Panc1 (cell line): ENCODE measurements at regions not wholly inside any gene's neighbourhood (a gene's known extent, or its start where the extent isn't known, plus 50 kb on each side); places are given as distances from the start of the nearest gene placed in this dataset.

Source experiments
- ATAC-seq: fragments of 200-7000 bp; cut with Tn5 transposase; 2 replicates; pipeline ENCODE4 v1.9.1; 2020; ENCODE audit warnings: mild to moderate bottlenecking, moderate library complexity
- BruUV-seq: library from RNA; stranded (reverse); fragments of 400-500 nt; replicated peaks from 2 replicates; lab custom pipeline; 2021; lab: Mats Ljungman, UMichigan
- CTCF ChIA-PET: fragments of 300-600 bp; sonication (Branson Sonifier 250); formaldehyde crosslinking; loops from one replicate; lab custom pipeline; 2022; ENCODE audit warnings: antibody characterized with exemption; lab: Charles Lee
- POLR2A ChIA-PET: fragments of 300-600 bp; sonication (Branson Sonifier 250); formaldehyde crosslinking; loops from one replicate; lab custom pipeline; 2022; ENCODE audit warnings: antibody characterized with exemption; lab: Charles Lee
- DNase-seq: peaks from one replicate; pipeline ENCODE4 v3.0.0-alpha.2; 2010; ENCODE audit warnings: low read depth, low spot score
- H3K27ac ChIP-seq: 2 replicates; pipeline ENCODE4 v1.5.1; 2011; ENCODE audit warnings: mild to moderate bottlenecking, low read length, inconsistent platforms
- H3K27me3 ChIP-seq: fragments of 200-500 bp; sonication (Bioruptor generic); 2 replicates; pipeline ENCODE4 v1.6.0; 2014; ENCODE audit warnings: low read length, inconsistent platforms; ENCODE audit not compliant: control insufficient read depth, insufficient read depth
- H3K36me3 ChIP-seq: fragments of 200-500 bp; sonication (Bioruptor generic); 2 replicates; pipeline ENCODE4 v1.5.1; 2014; ENCODE audit warnings: inconsistent platforms, mild to moderate bottlenecking, low read length, moderate library complexity; ENCODE audit not compliant: control insufficient read depth, insufficient read depth
- H3K4me1 ChIP-seq: 2 replicates; pipeline ENCODE4 v1.5.1; 2011; ENCODE audit warnings: inconsistent platforms, mild to moderate bottlenecking, low read length, moderate library complexity; ENCODE audit not compliant: control insufficient read depth, insufficient read depth
- H3K4me3 ChIP-seq, 2 experiments: 2 replicates each; pipeline ENCODE4 v1.5.1; 2011 to 2012; ENCODE audit warnings: low read depth in 2 of 2, low read length in 2 of 2, mild to moderate bottlenecking in 2 of 2, inconsistent platforms in 1 of 2, moderate library complexity in 1 of 2
- H3K9me3 ChIP-seq: fragments of 200-500 bp; sonication (Bioruptor generic); 2 replicates; pipeline ENCODE4 v1.5.1; 2014; ENCODE audit warnings: low read depth, mild to moderate bottlenecking, inconsistent platforms, low read length, moderate library complexity; ENCODE audit not compliant: control insufficient read depth, insufficient read depth
- POLR2AphosphoS5 ChIP-seq: IDR thresholded peaks from 2 replicates; pipeline ENCODE4 v1.6.1; 2012; ENCODE audit warnings: mild to moderate bottlenecking, low read depth, low read length, moderate library complexity
- SIN3A ChIP-seq: IDR thresholded peaks from 2 replicates; pipeline ENCODE4 v1.6.1; 2012; ENCODE audit warnings: low read depth, mild to moderate bottlenecking, low read length, moderate library complexity, borderline replicate concordance; ENCODE audit not compliant: insufficient read depth
- TCF7L2 ChIP-seq: IDR thresholded peaks from 2 replicates; pipeline ENCODE4 v1.6.1; 2011; ENCODE audit warnings: mild to moderate bottlenecking, low read depth, low read length, inconsistent platforms
- in situ Hi-C: cut with HindIII; loops from 2 replicates; pipeline ENCODE4 v1.10.0; 2016; ENCODE audit warnings: low sequenced_read_pairs, low pct_unique_long_range_greater_than_20kb
- intact Hi-C: fragments of 100-400 bp; cut with micrococcal nuclease; formaldehyde crosslinking; loops from one replicate; pipeline ENCODE4 v1.10.0; 2022; ENCODE audit not compliant: unreplicated experiment
- TF ChIP-seq, protein P1 (sequence below), 2 experiments: IDR thresholded peaks; 2 replicates each; pipeline ENCODE4 v1.6.1; 2011 to 2012; ENCODE audit warnings: low read depth in 2 of 2, control low read depth in 1 of 2, low read length in 1 of 2, mild to moderate bottlenecking in 1 of 2, moderate library complexity in 1 of 2; ENCODE audit not compliant: insufficient read depth in 1 of 2
- TF ChIP-seq, protein P2 (sequence below): fragments of 450-650 bp; IDR thresholded peaks from 2 replicates; pipeline ENCODE4 v1.5.1; 2017; ENCODE audit warnings: mild to moderate bottlenecking

DNA sequence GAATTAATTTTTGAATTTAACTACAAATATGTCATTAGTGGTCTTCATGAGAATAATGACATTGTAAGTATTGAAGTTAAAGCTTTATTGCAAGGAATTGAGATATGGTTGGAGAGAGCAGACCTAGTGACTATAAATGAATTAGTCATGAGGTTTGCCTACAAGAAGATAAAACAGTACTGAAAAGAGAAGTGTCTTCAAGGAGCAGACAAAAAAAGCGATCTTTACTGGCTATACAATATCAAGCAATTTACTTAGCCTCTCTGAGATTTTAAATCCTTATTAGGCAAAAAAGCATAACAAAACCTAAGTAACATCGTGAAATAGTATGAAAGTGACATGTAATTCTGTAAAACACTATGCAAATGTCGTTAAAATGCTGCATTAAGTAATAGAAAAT, 435.1 kb upstream of the PCDH20 start:
- H3K4me3 ChIP-seq: no peak overlapping the region
- ATAC-seq (no peak), DNase-seq (no peak)
- TF ChIP-seq, protein P1, sequence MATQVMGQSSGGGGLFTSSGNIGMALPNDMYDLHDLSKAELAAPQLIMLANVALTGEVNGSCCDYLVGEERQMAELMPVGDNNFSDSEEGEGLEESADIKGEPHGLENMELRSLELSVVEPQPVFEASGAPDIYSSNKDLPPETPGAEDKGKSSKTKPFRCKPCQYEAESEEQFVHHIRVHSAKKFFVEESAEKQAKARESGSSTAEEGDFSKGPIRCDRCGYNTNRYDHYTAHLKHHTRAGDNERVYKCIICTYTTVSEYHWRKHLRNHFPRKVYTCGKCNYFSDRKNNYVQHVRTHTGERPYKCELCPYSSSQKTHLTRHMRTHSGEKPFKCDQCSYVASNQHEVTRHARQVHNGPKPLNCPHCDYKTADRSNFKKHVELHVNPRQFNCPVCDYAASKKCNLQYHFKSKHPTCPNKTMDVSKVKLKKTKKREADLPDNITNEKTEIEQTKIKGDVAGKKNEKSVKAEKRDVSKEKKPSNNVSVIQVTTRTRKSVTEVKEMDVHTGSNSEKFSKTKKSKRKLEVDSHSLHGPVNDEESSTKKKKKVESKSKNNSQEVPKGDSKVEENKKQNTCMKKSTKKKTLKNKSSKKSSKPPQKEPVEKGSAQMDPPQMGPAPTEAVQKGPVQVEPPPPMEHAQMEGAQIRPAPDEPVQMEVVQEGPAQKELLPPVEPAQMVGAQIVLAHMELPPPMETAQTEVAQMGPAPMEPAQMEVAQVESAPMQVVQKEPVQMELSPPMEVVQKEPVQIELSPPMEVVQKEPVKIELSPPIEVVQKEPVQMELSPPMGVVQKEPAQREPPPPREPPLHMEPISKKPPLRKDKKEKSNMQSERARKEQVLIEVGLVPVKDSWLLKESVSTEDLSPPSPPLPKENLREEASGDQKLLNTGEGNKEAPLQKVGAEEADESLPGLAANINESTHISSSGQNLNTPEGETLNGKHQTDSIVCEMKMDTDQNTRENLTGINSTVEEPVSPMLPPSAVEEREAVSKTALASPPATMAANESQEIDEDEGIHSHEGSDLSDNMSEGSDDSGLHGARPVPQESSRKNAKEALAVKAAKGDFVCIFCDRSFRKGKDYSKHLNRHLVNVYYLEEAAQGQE (IDR thresholded peaks at IDR 0.05; ENCODE audit: insufficient read depth in 1 of 2, low read depth in 2 of 2, low read length in 1 of 2): no peak
- no peak for TF ChIP-seq SIN3A
- TF ChIP-seq TCF7L2: no peak
- TF ChIP-seq, protein P2, sequence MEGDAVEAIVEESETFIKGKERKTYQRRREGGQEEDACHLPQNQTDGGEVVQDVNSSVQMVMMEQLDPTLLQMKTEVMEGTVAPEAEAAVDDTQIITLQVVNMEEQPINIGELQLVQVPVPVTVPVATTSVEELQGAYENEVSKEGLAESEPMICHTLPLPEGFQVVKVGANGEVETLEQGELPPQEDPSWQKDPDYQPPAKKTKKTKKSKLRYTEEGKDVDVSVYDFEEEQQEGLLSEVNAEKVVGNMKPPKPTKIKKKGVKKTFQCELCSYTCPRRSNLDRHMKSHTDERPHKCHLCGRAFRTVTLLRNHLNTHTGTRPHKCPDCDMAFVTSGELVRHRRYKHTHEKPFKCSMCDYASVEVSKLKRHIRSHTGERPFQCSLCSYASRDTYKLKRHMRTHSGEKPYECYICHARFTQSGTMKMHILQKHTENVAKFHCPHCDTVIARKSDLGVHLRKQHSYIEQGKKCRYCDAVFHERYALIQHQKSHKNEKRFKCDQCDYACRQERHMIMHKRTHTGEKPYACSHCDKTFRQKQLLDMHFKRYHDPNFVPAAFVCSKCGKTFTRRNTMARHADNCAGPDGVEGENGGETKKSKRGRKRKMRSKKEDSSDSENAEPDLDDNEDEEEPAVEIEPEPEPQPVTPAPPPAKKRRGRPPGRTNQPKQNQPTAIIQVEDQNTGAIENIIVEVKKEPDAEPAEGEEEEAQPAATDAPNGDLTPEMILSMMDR: no peak
- TF ChIP-seq POLR2AphosphoS5: no peak
- H3K36me3 ChIP-seq: no peaks in the 10 kb centered on the region
- in situ Hi-C loops: no loop called here
- H3K27ac ChIP-seq: no peak overlapping the region
- ChIA-PET POLR2A (no interaction called here), CTCF (no interaction called here)
- H3K27me3 ChIP-seq: no peaks in the 10 kb centered on the region
- intact Hi-C loops: no loop called here
- no TSS peak for BruUV-seq
- H3K9me3 ChIP-seq: no peaks in the 10 kb centered on the region
- H3K4me1 ChIP-seq: no peaks in the 10 kb centered on the region

GRCh38 chr13:61838568-61838967, 422.9 kb upstream of the PCDH20 start:
- TF ChIP-seq, protein P2: no peak
- no peak for TF ChIP-seq TCF7L2
- no peak for TF ChIP-seq SIN3A
- TF ChIP-seq, protein P1 (IDR thresholded peaks at IDR 0.05; ENCODE audit: insufficient read depth in 1 of 2, low read depth in 2 of 2, low read length in 1 of 2): no peak
- TF ChIP-seq POLR2AphosphoS5: no peak
- DNase-seq: no peak
- intact Hi-C loops: no loop called here
- in situ Hi-C loops: no loop called here
- no peaks in the 10 kb centered on the region for H3K27me3 ChIP-seq
- CTCF ChIA-PET: no interaction called here
- POLR2A ChIA-PET: no interaction called here
- no peaks in the 10 kb centered on the region for H3K36me3 ChIP-seq
- no peaks in the 10 kb centered on the region for H3K9me3 ChIP-seq
- ATAC-seq: no peak
- no TSS peak for BruUV-seq
- no peaks in the 10 kb centered on the region for H3K4me1 ChIP-seq
- H3K4me3 ChIP-seq: no peak overlapping the region
- no peak overlapping the region for H3K27ac ChIP-seq
